HepG2 (cell line): ENCODE measurements at regions not wholly inside any gene's neighbourhood (a gene's known extent, or its start where the extent isn't known, plus 50 kb on each side); places are given as distances from the start of the nearest gene placed in this dataset.

Experiments
- ATAC-seq: fragments of 200-7000 bp; cut with Tn5 transposase; 3 replicates; pipeline ENCODE4 v1.9.1; 2020; ENCODE audit warnings: mild to moderate bottlenecking, moderate library complexity
- BruUV-seq: library from RNA; stranded (reverse); fragments of 400-500 nt; replicated peaks from 2 replicates; lab custom pipeline; 2021; lab: Mats Ljungman, UMichigan
- CTCF ChIA-PET: fragments of 300-600 bp; formaldehyde crosslinking; extraction: SDS; loops from one replicate; lab custom pipeline; 2021; ENCODE audit warnings: low total read pairs, inconsistent platforms, low intra/inter-chr PET ratio; lab: Yijun Ruan, JAX
- POLR2A ChIA-PET: fragments of 350-600 bp; sonication (Branson Sonifier 250); formaldehyde crosslinking; loops from one replicate; lab custom pipeline; 2020; ENCODE audit warnings: antibody characterized with exemption, inconsistent platforms; lab: Yijun Ruan, JAX
- DNase-seq: peaks from one replicate; pipeline ENCODE4 v3.0.0-alpha.2; 2015; ENCODE audit warnings: low spot score
- FAIRE-seq: peaks from 3 replicates; lab custom pipeline; 2011; peaks lifted over from hg19 to GRCh38; lab: Jason Lieb, UNC
- H2AFZ ChIP-seq: one replicate; pipeline ENCODE4 v1.6.1; 2011; ENCODE audit warnings: low read length, inconsistent platforms
- H3K27ac ChIP-seq: fragments of 300-600 bp; 3 replicates; pipeline ENCODE4 v1.8.0; 2011; ENCODE audit warnings: mixed run types, mild to moderate bottlenecking, mixed read lengths, low read length, inconsistent platforms; ENCODE audit not compliant: insufficient read depth; ENCODE audit errors: extremely low read length
- H3K27me3 ChIP-seq, 2 experiments: fragments of 200-600 bp in 1 of 2; 2 replicates in 1 of 2; 3 replicates in 1 of 2; pipeline versions ENCODE4 v1.6.0 to v1.8.0; 2011; ENCODE audit warnings: low read length in 2 of 2, mild to moderate bottlenecking in 2 of 2, moderate library complexity in 2 of 2, inconsistent platforms in 1 of 2; ENCODE audit not compliant: insufficient read depth in 2 of 2, control insufficient read depth in 1 of 2
- H3K36me3 ChIP-seq, 2 experiments: fragments of 200-600 bp in 1 of 2; replicated peaks in 1 of 2; 2 replicates in 1 of 2; 3 replicates in 1 of 2; pipeline versions ENCODE4 v1.5.1 to v1.8.0; 2011; ENCODE audit warnings: low read length in 2 of 2, inconsistent platforms in 1 of 2; ENCODE audit not compliant: insufficient read depth in 2 of 2, control insufficient read depth in 1 of 2
- H3K4me1 ChIP-seq: 2 replicates; pipeline ENCODE4 v1.5.1; 2012; ENCODE audit warnings: low read length, inconsistent platforms; ENCODE audit not compliant: insufficient read depth
- H3K4me2 ChIP-seq: 2 replicates; pipeline ENCODE4 v1.6.0; 2011; ENCODE audit warnings: low read depth, low read length, inconsistent platforms
- H3K4me3 ChIP-seq, 3 experiments: fragments of 200-600 bp in 1 of 3; sonication (generic), shearing (Covaris generic) in 1 of 3; replicated peaks in 1 of 3; 2 replicates each; pipeline ENCODE4 v1.5.1; 2011 to 2016; ENCODE audit warnings: low read length in 3 of 3, inconsistent platforms in 2 of 3, low read depth in 2 of 3, mild to moderate bottlenecking in 2 of 3, control low read depth in 1 of 3, mixed read lengths in 1 of 3; ENCODE audit not compliant: insufficient read depth in 1 of 3
- H3K79me2 ChIP-seq: one replicate; pipeline ENCODE4 v1.6.1; 2011; ENCODE audit warnings: low read length, inconsistent platforms; ENCODE audit not compliant: insufficient read depth
- H3K9ac ChIP-seq: 2 replicates; pipeline ENCODE4 v1.6.0; 2011; ENCODE audit warnings: mild to moderate bottlenecking, low read depth, low read length, inconsistent platforms; ENCODE audit not compliant: insufficient read depth
- H3K9me3 ChIP-seq: 2 replicates; pipeline ENCODE4 v1.5.1; 2012; ENCODE audit warnings: mild to moderate bottlenecking, low read length
- H4K20me1 ChIP-seq: 2 replicates; pipeline ENCODE4 v1.6.0; 2011; ENCODE audit warnings: inconsistent platforms, mild to moderate bottlenecking, low read length, moderate library complexity; ENCODE audit not compliant: insufficient read depth
- ATF2 ChIP-seq: sonication (generic); formaldehyde crosslinking; IDR thresholded peaks from 2 replicates; pipeline ENCODE4 v1.4.0; 2020; ENCODE audit warnings: missing genetic modification reagents
- ATF4 ChIP-seq, 2 experiments: fragments of 450-650 bp in 1 of 2; sonication (generic) in 1 of 2; formaldehyde crosslinking; IDR thresholded peaks; 2 replicates each; pipeline versions ENCODE4 v1.5.0 to v1.8.0; 2020 to 2022; ENCODE audit warnings: mild to moderate bottlenecking in 1 of 2, missing genetic modification reagents in 1 of 2
- BRF2 ChIP-seq: sonication (generic); formaldehyde crosslinking; IDR thresholded peaks from 2 replicates; pipeline ENCODE4 v1.8.1; 2022; ENCODE audit warnings: mild to moderate bottlenecking, missing genetic modification reagents
- DNMT1 ChIP-seq: sonication (generic); formaldehyde crosslinking; IDR thresholded peaks from 2 replicates; pipeline ENCODE4 v1.5.1; 2020; ENCODE audit warnings: mild to moderate bottlenecking, missing genetic modification reagents
- NFE2L2 ChIP-seq: fragments of 150-350 bp; IDR thresholded peaks from 2 replicates; pipeline ENCODE4 v1.6.1; 2014; ENCODE audit warnings: low read length
- NFKBIZ ChIP-seq: IDR thresholded peaks from 2 replicates; pipeline ENCODE4 v1.6.1; 2018; ENCODE audit warnings: missing genetic modification reagents, missing compliant biosample characterization
- PRDM4 ChIP-seq: sonication (generic); formaldehyde crosslinking; IDR thresholded peaks from 2 replicates; pipeline ENCODE4 v1.9.0; 2021; ENCODE audit warnings: missing genetic modification reagents, borderline replicate concordance
- RBM22 ChIP-seq: fragments of 200-400 bp; formaldehyde crosslinking; optimal IDR thresholded peaks from 2 replicates; pipeline ENCODE3; 2017; ENCODE audit warnings: mild to moderate bottlenecking, low read length, moderate library complexity
- SMAD3 ChIP-seq: sonication (generic); formaldehyde crosslinking; IDR thresholded peaks from 2 replicates; pipeline ENCODE4 v1.4.0; 2020; ENCODE audit warnings: missing genetic modification reagents
- TBX2 ChIP-seq: sonication (generic); formaldehyde crosslinking; IDR thresholded peaks from 2 replicates; pipeline ENCODE4 v1.5.0; 2020; ENCODE audit warnings: missing genetic modification reagents, mild to moderate bottlenecking, borderline replicate concordance
- TCF7 ChIP-seq: sonication (generic); IDR thresholded peaks from 2 replicates; pipeline ENCODE4 v1.6.1; 2016; ENCODE audit warnings: antibody characterized with exemption, low read depth
- ZFP62 ChIP-seq: sonication (generic); formaldehyde crosslinking; IDR thresholded peaks from 2 replicates; pipeline ENCODE4 v1.4.0; 2020; ENCODE audit warnings: missing genetic modification reagents
- ZNF317 ChIP-seq: sonication (generic); formaldehyde crosslinking; IDR thresholded peaks from 2 replicates; pipeline ENCODE4 v1.5.0; 2020; ENCODE audit warnings: mild to moderate bottlenecking, missing genetic modification reagents
- ZNF441 ChIP-seq: sonication (generic); formaldehyde crosslinking; IDR thresholded peaks from 2 replicates; pipeline ENCODE4 v1.7.0; 2021; ENCODE audit warnings: missing genetic modification reagents, borderline replicate concordance
- ZNF556 ChIP-seq: sonication (generic); formaldehyde crosslinking; IDR thresholded peaks from 2 replicates; pipeline ENCODE4 v1.4.0; 2020; ENCODE audit warnings: mild to moderate bottlenecking, missing genetic modification reagents, borderline replicate concordance
- ZNF598 ChIP-seq: sonication (generic); formaldehyde crosslinking; IDR thresholded peaks from 2 replicates; pipeline ENCODE4 v1.5.1; 2020; ENCODE audit warnings: mild to moderate bottlenecking, missing genetic modification reagents, borderline replicate concordance
- ZNF784 ChIP-seq: sonication (generic); formaldehyde crosslinking; IDR thresholded peaks from 2 replicates; pipeline ENCODE4 v1.5.1; 2020; ENCODE audit warnings: missing genetic modification reagents, mild to moderate bottlenecking, borderline replicate concordance
- WGBS: methylation state at CpG from one replicate; pipeline ENCODE4 v1.1.6; 2017; ENCODE audit warnings: low lambda C conversion rate; 5-methylcytosine and 5-hydroxymethylcytosine counted together
- in situ Hi-C: cut with HindIII; loops from 2 replicates; pipeline ENCODE4 v1.10.0; 2017; ENCODE audit warnings: low pct_unique_long_range_greater_than_20kb; ENCODE audit not compliant: extremely low pct_ligation_motif_present
- intact Hi-C: fragments of 100-400 bp; cut with micrococcal nuclease; formaldehyde crosslinking; loops from one replicate; pipeline ENCODE4 v1.10.0; 2022; ENCODE audit not compliant: unreplicated experiment

GRCh38 chr5:92981001-92981400, 600.0 kb downstream of the NR2F1-AS1 start (continued):
- TF ChIP-seq ATF2 (CRISPR knock-in tag) (no peak), DNMT1 (CRISPR knock-in tag) (no peak), ZNF598 (CRISPR knock-in tag) (no peak), ATF4 (CRISPR knock-in tag; IDR thresholded peaks at IDR 0.05) (no peak), NFKBIZ (CRISPR knock-in tag) (no peak), BRF2 (CRISPR knock-in tag) (no peak), TCF7 (no peak)

GRCh38 chr5:92980491-92980890, 600.5 kb downstream of the NR2F1-AS1 start:
- FAIRE-seq (no peak), DNase-seq (no peak), ATAC-seq (no peak)
- Histone ChIP-seq H3K4me2 (no peak overlapping the region), H3K9ac (no peak overlapping the region), H3K27ac (no peak overlapping the region), H3K9me3 (peaks cover 8% of the 10 kb centered on the region; the same call in 1 of the 2 replicates), H3K4me1 (peaks cover 12% of the 10 kb centered on the region), H4K20me1 (no peaks in the 10 kb centered on the region), H3K27me3 (no peaks in the 10 kb centered on the region), H3K4me3 (no peak overlapping the region), H3K79me2 (no peaks in the 10 kb centered on the region), H2AFZ (no peak overlapping the region), H3K36me3 (no peaks in the 10 kb centered on the region)
- intact Hi-C loops = no loop called here
- ChIA-PET POLR2A (interaction anchor here (1.2 kb wide), 1 partner anchor 53 kb away, joined by 3 read pairs; no protein-coding TSS in a partner anchor), CTCF (no interaction called here)
- in situ Hi-C loops = no loop called here
- WGBS = 94% methylated on average over 3 of the region's 3 CpGs
- BruUV-seq = no TSS peak
- TF ChIP-seq TBX2 (CRISPR knock-in tag) (no peak), ZFP62 (CRISPR knock-in tag) (no peak), ZNF441 (no peak), ZNF556 (no peak), SMAD3 (CRISPR knock-in tag) (no peak), ZNF784 (CRISPR knock-in tag) (no peak), PRDM4 (CRISPR knock-in tag) (no peak), ZNF317 (CRISPR knock-in tag) (no peak), NFE2L2 (no peak), RBM22 (no peak)
